ENCODE measurements at regions not wholly inside any gene's neighbourhood (a gene's known extent, or its start where the extent isn't known, plus 50 kb on each side); places are given as distances from the start of the nearest gene placed in this dataset.

DNA sequence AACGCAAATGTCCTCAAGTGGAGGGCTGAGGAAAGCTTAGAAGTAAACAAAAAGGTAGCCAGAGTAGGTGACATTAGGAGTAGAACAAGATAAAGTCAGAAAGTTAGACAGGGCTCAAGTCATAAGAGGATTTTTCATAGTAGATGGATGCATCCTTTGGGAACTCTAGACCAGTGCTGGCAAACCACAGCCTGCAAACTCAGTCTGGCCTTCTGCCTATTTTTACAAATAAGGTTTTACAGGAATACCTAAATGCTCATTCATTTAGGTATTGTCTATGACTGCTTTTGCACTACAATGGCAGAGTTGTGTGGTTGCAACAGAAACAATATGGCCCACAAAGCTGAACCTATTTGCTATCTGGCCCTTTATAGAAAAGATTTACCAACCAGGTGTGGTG, 116.0 kb upstream of the HMHB1 start:
- TF ChIP-seq, protein P1, sequence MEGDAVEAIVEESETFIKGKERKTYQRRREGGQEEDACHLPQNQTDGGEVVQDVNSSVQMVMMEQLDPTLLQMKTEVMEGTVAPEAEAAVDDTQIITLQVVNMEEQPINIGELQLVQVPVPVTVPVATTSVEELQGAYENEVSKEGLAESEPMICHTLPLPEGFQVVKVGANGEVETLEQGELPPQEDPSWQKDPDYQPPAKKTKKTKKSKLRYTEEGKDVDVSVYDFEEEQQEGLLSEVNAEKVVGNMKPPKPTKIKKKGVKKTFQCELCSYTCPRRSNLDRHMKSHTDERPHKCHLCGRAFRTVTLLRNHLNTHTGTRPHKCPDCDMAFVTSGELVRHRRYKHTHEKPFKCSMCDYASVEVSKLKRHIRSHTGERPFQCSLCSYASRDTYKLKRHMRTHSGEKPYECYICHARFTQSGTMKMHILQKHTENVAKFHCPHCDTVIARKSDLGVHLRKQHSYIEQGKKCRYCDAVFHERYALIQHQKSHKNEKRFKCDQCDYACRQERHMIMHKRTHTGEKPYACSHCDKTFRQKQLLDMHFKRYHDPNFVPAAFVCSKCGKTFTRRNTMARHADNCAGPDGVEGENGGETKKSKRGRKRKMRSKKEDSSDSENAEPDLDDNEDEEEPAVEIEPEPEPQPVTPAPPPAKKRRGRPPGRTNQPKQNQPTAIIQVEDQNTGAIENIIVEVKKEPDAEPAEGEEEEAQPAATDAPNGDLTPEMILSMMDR (IDR thresholded peaks at IDR 0.05): no peak
- ATAC-seq (ENCODE audit: low FRiP score) (no peak), DNase-seq (ENCODE audit: low spot score) (no peak)

DNA sequence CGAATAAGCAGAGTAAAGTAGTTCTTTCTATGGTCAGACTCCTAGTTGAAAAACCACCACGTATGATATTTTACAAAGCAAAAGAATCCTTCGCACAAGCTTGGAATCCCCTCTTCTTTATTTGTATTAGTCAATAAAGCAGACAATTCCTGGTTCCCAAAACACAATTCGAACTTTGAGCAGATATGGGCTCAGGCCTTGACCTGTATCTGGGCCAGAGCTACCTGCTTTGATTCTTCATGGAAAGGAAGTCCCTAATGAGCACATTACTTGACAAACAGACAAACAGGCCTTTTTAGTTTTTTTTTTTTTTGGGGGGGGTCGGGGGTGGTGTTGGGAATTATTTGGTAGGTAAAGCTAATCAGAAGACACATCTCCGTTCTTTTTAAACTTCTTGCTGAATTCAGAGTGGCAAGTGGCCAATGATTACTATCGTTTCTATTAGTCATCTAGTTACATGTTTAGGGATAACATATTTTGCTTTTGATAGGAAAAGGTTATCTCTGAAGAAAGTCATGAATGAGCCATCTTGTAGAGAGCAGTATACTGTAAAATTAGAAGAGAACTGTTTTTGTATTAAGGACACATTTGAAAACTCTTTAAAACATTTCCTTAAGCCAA, 116.6 kb upstream of the HMHB1 start:
- DNase-seq (ENCODE audit: low spot score): no peak
- no peak for ATAC-seq (ENCODE audit: low FRiP score)
- TF ChIP-seq, protein P1 (IDR thresholded peaks at IDR 0.05): no peak

DNA sequence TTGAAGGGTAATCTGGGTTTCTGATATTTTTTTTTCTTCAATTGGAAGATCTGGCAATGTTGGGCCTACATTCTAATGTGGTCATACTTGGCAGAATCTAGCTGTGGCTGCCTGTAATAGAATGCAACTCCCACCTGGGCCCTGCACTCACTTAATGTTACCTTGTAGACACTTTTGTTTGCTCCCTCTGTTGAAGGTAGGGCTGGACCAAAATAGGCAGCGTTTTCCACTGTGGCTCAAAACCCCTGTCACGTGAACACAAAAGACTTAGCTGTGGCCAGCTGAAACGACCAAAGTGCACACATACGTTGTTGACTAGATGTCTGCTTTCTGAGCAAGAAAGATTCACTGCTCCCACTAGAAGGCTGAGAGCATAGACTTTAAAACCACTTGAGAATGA, 117.6 kb upstream of the HMHB1 start:
- TF ChIP-seq, protein P1 (IDR thresholded peaks at IDR 0.05): no peak
- no peak for ATAC-seq (ENCODE audit: low FRiP score)

DNA sequence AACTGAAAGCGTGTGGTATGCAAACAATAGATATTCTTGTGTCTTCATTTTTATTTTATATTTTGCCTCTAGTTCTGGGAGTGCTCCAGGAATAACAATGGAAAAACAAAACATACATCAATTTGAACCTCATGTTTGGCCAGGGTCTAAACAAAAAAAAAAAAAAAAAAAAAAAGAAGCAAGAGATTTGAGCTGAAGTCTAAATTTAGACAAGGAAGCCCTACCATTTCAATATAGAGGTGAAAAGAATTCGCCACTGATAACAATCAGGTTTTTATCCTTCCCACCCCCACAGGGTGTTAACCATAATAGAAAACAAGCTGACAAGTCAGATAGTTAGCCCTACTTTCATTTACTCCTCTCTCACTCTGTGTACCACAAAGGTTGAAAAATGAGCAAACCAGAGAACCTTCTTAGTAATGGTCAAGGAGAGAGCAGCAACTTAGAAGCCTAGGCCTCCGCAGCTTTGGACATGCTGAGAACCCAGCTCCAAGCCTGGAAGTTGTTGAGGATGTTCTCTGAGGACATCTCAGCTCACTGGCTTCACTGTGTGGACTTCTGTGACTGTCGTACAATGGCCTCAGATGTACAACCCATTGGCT, 118.2 kb upstream of the HMHB1 start:
- ATAC-seq (ENCODE audit: low FRiP score): no peak
- no peak for DNase-seq (ENCODE audit: low spot score)
- TF ChIP-seq, protein P1 (IDR thresholded peaks at IDR 0.05): no peak

More for the DNA sequence above, 117.6 kb upstream of the HMHB1 start:
- no peak for DNase-seq (ENCODE audit: low spot score)

DNA sequence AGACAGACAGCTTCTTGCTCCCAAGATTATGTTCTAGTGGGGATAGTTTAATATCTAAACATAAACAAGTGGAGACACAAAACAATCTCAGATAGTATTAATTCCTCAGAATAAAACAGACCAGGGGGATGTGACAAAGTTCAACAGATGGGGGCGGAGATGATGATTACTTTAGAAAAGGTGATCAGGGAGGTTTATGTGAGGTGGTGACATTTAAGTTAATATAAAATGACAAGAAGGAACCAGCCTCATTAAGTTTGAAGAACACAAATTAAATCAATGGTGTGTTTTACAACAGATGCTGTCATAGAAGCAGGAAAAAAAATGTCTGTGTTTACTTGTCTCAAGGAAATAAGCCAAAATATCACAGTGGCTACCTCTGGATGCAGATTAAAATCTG, 119.6 kb upstream of the HMHB1 start:
- TF ChIP-seq, protein P1 (IDR thresholded peaks at IDR 0.05): no peak
- no peak for ATAC-seq (ENCODE audit: low FRiP score)
- no peak for DNase-seq (ENCODE audit: low spot score)

DNA sequence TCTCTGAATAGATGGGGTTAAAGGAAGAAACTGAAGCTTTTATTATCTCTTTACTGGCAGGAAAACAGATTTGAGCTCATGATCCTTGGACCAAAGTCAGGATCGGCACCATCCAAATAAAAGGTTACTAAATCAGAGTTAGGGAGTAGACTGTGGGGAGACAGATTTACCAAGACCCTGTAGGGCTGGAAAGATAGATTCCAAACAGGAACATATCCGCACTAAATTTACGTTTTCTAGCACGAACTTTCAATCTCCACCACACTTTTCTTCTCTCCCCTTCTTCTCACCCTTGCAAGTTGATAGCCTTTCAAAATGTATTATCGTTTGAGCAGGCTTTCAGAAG, 120.0 kb upstream of the HMHB1 start:
- TF ChIP-seq, protein P1 (IDR thresholded peaks at IDR 0.05): no peak
- ATAC-seq (ENCODE audit: low FRiP score): no peak
- no peak for DNase-seq (ENCODE audit: low spot score)

DNA sequence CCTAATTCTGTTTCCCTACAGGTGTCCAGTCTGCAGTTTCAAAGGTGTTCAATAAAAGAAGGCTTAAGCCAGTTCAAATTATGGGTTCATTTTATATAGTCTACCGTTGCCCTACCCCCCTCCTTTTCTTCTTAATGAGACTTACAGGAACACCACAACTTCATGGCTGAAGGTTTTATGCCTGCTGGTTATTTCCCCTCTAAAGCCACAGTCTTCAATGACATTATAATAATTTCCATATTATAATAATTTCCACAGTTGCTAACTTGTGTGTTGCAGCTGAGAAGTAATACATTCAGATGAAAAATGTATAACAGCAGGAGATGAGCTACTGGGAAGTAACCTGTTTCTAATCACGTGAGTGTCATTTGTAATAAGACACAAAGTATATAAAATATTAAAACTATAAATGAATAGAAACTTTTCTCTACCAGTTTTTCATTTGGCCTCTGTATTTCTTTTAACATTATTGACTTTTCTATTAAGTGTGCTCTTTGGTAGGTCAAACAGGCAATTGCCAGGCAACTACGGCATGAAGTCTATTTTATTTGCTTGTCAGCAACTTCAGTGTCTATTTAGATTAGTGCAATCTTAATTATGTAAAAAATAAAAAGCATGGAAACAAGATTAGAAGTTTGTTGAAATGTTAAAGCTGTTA, 120.5 kb upstream of the HMHB1 start:
- ATAC-seq (ENCODE audit: low FRiP score): no peak
- TF ChIP-seq, protein P1 (IDR thresholded peaks at IDR 0.05): no peak
- no peak for DNase-seq (ENCODE audit: low spot score)
